ENCODE measurements at regions not wholly inside any gene's neighbourhood (a gene's known extent, or its start where the extent isn't known, plus 50 kb on each side); places are given as distances from the start of the nearest gene placed in this dataset.

DNA sequence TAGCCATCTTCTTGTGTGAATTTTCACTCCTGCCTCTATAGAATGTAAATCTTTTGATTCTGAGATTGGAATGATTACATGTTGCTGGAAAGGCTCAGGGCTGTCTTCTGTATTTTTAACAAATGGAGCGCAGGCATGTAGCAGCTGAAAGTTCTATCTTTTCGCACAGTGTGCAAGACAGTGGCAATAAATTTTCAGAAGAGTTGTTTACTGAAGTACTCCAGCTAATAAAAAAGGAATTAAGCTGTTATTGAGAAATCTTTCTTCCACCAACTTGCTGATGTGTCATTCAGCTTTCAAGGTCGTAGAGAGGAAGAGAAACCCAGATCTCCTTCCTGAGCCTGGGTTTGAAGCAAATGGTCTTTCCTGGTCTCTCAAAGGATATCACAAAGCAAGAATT is 122.0 kb upstream of the PUDP start:
- DNase-seq, result no peak

DNA sequence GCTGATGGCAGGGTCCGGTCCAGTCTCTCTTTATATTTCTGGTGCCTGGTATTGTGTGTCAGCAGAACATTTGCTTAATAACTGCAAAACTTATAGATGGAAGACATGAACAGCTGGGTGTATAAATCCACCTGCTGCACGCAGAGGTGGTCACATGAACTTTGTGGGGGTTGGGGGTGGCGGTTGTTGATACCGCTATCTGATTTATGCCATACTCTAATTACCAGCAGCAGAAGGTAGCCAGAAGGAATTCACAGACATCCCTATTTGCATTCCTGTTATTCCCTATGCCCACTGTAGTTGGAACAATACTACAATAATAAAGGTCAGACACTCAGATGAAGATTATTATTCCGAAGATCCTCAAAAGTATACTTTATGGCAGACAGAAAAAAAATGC is 121.6 kb upstream of the PUDP start:
- DNase-seq, result no peak

DNA sequence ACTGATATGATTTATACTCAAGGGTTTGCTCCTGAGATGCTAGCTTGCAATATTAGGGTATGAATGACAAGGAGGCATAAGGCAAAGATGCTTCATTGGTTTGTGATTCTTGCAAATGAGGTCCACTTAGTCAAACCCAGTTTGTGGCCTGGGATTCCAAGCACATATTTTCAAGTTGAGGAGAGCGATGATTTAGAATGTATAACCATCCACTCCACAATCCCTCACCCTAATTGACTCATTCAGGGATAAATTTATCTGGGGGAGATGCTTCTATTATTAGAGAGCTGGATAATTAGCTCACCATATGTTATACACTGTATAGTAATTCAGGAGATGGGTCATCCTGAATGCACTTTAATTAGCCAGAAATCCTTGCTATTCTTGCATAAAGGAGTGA is 118.3 kb upstream of the PUDP start:
- no peak for DNase-seq

DNA sequence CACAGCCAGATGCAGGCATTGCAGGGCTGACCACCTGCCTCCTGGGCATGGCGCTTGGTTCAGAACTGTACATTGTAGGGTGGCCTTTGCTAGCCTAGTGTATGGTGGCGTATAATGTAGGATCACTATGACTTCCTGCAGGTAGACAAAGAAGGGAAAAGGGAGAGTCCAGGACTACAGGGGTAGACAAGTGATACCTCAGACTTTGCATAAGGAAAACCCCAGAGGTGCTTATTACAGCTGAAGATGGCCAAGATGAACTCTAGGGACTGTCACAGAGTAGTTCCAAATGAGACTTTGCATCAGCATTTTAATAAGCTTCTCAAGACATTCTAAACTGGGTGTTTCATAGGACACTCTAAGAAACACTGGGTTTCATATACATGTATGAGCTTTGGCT is 116.4 kb upstream of the PUDP start:
- DNase-seq, result no peak

DNA sequence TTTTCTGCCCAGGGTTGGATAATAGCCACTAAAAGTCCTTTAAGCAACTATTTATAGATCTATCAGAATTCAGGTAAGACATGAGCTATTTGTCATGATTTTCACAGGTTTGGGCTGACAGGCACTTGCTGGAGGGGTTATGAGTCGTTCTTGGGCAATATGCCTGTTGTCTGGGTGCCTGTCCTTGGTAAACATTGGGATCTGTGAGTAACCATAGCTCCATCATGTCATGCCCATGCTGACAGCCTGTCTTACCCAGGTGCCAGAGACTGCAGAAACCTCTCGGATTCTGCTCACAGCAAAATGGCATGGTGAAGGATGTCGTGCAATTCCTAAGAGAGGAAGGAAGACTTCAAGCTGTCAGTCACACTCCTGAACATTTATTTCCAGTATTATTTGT is 116.0 kb upstream of the PUDP start:
- no peak for DNase-seq

DNA sequence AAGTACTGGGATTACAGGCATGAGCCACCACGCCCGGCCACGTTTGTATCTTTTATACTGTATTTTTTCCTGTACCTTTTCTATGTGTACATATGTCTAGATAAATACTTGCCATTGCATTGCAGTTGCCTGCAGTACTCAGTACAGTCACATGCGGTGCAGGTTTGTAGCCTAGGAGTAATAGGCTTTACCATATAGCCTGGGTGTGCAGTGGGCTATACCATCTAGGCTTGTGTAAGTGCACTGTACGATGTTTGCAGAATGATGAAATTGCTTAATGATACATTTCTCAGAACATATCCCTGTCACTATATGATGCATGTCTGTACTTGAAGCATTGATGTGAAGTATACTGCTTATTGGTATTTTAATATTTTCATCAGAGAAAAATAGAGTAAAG is 115.4 kb upstream of the PUDP start:
- no peak for DNase-seq

DNA sequence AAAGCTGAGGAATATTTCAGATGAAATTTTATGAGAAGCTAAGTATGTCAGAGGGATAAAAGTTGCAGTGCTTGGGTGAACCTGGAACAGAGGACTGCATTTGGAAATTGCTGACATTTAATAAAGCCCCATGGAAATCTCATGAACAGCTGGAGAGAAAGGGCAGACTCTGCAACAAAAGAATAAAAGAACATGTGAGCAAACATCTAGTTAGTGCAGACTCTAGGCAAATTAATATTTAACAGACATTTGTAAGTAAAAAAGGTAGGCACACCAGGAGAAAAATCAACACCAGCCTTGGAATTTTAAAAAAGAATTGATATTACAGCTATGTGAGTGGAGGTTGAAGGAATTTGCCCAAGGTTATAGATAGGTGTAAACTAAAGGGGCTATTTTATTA is 114.6 kb upstream of the PUDP start:
- DNase-seq, result no peak

DNA sequence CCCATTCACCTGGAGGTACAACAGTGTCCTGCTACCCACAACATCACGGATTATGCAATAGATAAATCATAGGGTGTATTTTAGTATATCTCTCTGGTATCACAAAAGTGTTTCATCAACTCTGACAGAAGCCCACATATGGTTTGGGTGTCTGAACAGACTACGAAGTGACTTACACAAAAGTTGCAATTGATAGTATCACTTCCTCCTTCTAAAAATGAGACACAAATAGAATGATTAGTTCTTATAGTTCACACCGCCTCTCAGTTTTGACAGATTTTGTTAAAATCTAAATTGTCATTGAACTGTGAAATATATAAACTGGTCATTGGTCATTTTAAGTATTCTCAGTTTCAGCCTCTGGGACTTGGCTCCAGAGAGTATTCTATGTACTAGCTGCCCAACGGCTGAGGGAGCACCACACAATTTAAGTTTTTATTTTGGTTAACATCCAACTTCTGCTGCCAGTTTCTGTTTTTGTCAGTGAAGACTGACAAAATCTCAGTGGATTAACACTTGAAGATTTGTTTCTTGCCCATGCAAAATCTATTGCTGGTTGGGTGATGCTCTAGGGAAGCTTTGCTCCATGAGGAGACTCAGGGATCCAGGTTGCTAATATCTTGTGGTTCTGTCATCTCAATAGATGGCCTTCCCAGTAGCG is 113.8 kb upstream of the PUDP start:
- DNase-seq, result no peak

DNA sequence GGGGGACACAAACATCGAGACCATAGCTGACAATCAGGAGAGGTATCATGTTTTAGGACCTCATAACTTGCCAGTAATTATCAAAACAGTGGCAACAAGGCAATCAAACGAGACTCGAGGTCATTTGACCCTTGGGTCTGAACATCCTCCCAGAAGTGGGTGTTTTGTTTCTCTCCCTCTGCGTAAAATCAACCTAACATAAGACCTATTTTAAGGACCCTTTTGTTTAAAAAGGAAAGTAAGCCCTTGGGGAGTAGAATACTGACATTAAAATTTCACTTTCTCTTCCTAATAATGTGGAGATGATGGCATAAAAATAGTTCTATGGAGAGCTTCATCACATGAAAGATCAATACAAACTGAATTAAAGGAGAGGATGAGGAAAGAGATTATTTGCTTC is 106.2 kb upstream of the PUDP start:
- no peak for DNase-seq

DNA sequence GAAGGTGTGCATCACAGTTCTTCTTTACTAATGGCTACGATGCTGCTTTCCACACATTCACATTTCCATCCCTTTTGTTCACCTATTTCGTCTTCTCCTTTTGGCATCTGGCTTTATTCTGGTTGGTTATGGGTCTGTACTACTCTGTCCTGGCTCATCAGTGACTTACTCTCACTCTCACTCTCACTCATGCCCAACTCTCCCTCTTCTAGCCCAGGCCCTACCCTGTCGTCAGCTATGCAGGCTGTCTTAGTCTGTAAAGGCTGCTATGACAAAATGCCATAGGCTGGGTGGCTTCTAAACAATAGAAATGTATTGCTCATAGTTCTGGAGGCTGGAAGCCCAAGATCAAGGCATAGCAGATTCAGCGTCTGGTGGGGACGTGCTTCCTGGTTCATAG is 105.6 kb upstream of the PUDP start:
- no peak for DNase-seq

DNA sequence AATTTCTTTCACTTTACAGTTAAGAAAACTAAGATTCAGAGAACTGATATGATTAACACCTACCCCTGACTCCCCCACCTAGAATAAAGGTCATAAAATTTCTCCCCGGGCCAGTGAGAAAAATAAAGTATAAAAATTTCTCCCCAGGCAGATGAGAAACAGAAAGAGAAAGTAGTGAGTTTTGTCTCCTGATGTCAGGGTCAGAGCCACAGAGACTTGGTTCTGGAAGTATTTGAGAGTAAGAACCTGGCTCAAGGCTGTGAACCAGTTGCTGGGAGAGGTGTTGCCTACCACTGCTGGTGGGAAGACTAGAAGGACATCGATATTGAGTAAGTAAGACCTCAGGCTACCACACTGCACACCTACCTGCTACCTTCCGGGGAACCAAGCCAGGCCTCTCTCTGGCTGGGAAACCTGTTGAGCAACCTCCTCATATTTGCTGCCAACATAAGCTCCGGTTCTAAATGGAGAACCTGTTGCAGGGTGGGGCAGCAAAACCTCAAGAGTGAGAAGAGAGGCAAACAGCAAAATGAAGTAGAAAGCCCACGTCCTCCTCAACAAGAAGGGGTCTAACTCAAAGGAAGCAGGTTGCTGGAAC is 104.2 kb upstream of the PUDP start:
- DNase-seq, result no peak

DNA sequence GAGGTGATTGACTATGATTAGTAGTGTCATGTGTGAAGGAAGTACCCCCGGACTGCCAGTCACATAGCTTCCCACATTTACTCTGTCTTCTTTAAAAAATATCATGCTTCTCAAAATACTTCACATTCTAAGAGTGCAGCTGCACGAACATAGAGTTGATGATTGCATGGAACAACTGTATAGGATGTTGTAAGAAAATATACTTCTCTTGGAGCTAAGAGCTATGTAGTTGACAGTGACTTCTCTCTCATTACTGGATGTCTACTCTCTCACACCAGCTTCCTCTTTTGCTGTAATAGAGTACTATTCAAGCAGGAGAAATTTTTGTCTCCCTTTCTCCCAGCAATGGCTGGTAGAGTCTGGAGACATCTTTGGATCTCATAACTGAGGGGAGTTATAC is 99.4 kb upstream of the PUDP start:
- no peak for DNase-seq

DNA sequence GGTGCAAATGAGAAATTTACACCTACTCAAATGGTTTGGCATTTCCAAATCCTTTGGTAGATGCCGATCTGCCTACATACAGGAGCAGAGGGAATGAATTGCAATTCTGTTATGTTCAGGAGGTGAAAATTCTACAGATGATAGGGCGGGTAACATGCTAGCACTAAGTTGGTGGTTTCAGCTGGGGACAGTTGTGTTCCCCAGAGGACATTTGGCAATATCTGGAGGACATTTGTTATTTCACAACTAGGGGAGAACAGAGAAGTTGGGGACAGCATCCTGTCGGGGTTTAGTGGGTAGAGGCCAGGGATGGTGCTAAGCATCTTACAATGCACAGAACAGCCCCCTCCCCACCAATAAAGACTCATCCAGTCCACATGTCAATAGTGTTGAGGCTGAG is 96.5 kb upstream of the PUDP start:
- no peak for DNase-seq

DNA sequence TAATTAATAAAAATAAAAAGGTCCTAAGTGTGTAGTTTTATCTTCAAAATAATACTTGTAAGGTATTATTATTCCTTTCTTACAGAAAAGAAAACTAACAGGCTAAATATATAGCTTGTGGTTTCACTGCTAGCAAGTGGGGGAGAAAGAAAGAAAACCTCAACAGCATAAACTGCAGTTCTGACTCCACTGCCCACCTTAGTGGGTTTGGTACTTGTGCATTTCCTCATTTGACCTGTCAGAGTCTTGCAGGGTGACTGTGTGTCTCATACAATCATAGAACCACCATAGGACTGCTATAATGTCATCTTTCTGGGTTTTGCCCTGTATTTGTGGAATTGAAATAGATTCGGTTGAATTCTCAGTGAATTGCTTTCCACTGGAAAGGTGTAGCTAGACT is 94.7 kb upstream of the PUDP start:
- no peak for DNase-seq

DNA sequence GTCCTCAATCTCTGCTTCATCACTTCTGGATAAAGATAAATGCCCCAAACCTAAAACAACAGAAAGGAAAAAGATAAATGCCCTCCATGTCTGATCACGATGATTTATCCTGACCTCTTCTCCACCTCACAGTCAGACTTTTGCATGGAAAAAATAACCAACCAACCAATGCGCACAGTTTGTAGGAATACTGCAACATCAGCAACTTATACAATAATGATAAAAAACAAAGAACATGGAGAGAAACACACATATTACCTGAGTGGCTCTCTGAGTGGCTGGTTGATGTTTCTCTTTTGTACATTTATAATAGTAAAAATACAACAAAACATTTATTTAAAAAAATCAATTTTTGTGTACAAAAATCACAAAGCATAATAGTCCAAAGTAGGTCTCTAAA is 93.0 kb upstream of the PUDP start:
- no peak for DNase-seq

DNA sequence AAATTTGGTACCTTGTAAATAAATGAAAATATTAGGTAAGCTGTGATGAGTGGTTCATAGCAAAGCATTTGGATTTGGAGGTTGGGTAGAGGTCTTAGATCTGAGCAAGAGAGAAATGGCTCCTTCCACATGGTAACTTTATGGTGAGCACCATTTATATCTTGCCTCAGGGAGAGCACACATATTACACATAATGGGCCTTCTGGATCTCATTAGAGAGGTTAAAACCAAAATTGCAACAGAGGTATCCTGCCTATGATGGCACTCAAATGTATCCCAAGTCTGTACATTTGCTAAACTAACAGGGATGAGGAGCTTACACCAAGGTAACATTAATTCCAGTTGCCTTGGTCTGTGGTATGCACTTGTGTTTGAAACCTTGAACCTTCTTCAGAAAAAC is 87.1 kb upstream of the PUDP start:
- no peak for DNase-seq

DNA sequence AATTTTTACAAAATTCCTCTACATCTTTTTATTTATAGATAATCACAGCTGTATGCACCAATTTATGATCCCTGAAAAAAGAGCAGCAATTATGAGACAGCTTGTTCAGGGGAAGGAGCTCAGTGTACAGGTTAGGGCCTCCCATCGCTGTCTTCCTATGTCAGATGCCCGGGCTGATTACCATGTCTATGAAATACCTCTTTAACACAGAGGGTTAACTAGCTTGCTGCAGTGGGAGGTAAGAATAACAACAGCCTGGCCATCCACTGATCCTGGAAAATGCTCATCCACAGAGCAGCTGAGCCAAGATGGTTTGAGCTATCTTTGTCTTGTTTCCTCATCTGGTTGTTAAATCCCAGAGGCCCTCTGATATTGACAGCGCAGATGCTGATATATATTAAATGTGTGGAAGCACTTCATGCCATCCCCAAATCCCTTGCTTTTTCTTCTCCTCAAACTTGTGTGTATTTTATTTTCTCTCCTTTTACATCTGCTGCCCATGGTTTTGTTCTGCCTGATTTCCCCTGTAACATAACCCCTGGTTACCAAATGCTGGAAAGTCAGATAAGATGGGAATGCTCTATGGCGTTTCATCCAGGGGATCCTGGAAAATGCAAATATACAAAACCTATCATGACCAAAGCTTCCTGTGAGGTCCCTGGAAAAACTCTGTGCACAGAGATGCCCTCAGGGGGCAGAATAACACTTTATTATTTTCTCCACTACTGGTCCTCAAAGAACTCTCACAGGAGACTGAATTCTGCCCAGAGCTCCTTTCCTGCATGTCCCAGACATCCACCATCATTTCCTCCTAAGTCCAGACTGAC is 85.8 kb upstream of the PUDP start:
- no peak for DNase-seq

DNA sequence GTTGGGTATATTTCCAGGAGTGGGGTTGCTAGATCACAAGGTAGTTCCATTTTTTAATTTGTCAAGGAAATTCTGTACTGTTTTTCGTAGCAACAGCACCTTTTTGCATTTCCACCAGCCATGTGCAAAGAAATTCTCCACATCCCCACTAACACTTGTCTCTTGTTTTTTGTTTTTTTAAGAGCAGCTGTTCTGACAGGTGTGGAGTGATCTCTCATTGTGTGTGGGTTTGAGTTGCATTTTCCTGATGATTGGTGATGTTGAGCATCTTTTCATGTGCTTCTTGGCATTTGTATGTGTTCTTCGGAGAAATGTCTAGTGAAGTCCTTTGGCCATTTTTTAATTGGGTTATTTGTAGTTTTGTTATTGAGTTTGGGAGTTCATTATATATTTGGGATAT is 80.3 kb upstream of the PUDP start:
- no peak for DNase-seq

DNA sequence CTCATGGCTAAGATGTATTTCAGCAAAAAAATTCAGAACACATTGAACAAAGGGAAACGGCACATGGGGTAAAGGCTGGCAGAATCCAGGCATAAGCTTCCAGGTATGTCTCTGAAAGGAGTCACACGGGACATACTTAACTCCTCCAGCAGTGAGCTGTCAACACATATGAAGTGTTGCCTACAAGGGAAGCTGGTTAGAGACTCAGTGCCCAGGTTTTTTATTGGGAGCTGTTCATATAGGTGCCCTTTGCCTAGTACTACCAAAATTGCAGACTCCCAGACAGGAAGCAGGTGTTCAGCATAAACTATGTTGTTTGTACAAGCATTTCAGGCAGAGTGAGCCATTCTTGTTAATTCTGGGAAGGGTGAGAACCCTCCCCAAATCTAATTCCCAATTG is 77.4 kb upstream of the PUDP start:
- no peak for DNase-seq

DNA sequence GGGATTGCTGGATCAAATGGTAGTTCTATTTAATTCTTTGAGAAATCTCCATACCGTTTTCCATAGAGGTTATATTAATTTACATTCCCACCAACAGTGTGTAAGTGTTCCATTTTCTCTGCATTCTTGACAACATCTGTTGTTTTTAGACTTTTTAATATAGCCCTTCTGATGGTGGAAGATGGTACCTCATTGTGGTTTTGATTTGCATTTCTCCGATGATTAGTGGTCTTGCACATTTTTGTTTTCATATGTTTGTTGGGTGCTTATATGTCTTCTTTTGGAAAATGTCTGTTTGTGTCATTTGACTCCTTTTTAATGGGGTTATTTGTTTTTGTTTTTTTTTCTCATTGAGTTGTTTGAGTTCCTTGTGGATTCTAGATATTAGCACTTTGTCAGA is 75.3 kb upstream of the PUDP start:
- no peak for DNase-seq

DNA sequence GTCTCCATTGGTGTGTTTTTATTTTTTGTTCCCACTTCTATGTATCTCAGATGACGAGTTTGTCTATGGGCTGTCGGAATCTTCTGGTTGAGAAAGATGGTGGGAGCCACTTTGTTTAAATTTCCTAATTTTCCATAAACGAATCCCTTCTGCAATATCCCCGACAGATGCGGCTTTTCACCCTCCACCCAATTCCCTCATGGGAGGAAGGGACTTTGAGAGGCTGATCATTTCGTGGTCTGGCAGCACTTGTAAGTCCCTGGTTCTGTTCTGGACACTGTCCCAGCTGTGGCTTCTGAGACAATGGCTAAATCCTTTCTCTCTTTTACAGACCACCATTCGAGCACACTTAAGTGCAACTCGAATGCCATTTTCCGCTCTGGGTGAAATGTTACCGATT is 72.2 kb upstream of the PUDP start:
- DNase-seq, result no peak

DNA sequence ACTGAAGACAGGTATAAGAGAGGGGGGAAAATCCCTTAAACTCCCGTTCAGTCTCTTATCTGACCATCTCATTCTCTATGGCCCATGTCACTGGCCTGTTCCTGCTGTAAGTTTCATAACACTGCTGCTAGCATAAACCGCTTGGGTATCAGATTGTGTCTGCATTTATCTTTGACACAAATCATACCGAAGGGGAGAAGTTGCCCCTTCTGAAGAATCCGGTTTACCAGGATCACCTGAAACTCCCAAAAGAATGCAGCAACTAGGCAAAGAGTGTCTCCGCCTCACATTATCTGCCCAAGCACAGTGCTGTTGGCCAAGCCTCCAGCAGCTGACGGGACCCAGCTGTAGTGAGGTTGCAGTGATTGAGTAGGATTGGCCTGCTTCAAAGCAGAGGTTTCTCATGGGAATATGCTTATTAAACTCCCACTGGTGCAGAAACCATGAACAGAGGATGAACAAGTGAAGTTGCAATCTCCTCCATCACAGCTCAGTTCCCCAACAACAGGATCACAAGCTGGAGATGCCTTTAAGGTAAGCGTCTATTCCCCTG is 71.3 kb upstream of the PUDP start:
- no peak for DNase-seq

DNA sequence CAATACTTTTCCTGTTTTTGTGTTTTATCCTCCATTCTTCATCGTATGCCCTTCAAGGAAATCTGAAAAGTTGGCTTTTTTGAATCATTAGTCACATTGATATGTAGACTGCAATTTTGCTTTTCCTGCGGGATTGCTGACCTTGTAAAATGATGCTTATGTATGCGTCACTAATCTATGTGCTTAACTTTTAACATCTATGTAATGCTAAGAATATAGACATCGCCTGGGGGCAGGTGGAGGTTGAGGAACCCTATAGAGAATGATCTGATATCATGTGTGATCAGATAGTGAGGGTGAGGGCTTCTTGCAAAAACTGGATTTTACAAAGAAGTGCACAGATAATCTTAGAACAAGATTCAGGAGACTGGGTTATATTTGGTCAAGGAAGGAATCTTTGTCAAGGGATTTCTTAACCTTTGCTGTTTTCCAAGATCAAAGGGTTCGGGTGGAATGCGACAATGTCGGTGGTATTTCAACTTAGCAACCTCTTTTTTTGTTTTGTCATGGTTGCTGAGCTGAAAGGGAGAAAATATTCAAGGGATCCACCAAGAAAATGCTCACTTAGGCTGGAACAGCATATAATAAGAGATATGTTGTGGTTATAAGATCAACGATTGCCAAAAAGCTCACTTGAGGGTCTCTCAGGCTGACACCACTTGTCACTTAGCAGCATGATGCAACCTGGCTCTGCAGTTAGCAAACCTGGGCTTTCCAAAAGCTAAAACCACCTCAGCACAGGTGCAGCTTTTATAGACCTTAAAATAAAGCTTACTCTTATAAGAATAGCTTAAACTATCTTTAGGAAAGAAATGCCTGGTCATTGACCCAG is 70.6 kb upstream of the PUDP start:
- no peak for DNase-seq

Measured in activated CD4-positive, alpha-beta T cell treated with anti-CD3 and anti-CD28 coated beads, Interleukin-2, Interleukin-6, amounts not matched to agents 100 ng/mL and 50 ng/mL, durations not matched to agents 16 hours and 8 hours (primary cell).